ENCODE measurements at regions not wholly inside any gene's neighbourhood (a gene's known extent, or its start where the extent isn't known, plus 50 kb on each side); places are given as distances from the start of the nearest gene placed in this dataset.
"Not testable (repeated sequence)": the region's sequence is repeated elsewhere in the genome, so short reads cannot be mapped to it uniquely, and the experiment has no call there.

GRCh38 chr2:199216253-199216652, 241.5 kb downstream of the SATB2 start:
- no peak for DNase-seq

GRCh38 chr2:199207011-199207410, 250.7 kb downstream of the SATB2 start:
- DNase-seq, result no peak

DNA sequence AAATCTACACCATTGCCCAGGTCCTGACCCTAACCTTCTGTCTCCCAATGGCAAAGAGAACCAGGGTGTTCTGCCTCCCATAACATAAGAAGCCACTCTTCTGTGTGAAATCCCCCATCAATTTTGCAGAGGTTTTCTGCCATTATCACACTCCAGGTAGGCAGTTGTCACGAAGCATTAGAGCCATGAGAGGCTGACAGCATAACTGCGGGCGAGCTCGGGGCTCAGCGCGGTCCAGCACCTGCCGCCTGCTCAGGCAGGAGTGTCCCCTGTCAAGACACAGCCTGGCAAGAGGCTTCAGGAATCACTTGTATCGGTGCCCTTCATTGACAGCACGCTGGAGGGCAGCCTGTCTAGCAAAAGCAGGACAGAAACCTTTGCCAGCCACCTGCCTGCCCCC, 251.2 kb downstream of the SATB2 start:
- DNase-seq, result no peak

GRCh38 chr2:199202964-199203363, 254.8 kb downstream of the SATB2 start:
- DNase-seq, result no peak

DNA sequence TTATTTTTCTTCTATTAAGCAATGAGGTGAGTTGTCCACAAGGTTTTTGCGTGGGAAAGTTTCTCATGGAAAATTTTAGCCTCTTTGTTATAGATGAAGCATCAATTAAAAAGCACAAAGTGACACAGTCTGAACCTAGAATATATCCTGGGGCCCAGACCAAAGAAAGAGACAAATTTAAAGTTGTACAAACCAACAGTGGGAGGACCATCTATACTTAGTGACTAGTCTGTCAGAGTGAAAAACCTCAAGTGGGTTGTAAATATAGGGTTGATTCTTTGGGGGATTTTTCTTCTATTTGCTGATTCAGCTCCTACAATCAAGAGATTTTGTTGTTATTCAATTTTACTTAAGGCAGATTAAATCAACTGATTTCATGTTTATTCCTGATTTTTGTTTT, 256.2 kb downstream of the SATB2 start:
- DNase-seq, result no peak

DNA sequence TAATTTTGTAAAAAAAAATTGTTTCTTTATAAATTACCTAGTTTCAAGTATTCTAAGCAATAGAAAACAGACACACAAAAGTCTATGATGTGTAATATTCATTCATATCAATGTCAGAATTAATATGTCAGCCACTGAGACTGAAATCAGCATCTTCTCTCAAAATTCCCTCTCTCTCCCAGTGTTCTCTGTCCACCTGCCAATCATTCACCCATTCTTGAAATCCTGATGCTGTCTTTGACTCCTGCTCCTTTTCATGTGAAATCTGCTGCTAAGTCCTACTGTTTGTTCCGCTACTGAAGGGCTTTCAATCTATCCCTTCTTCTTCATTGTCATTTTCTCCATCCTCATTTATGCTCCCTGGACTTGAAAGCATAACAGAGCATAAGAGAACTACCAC, 257.9 kb downstream of the SATB2 start:
- DNase-seq, result no peak

DNA sequence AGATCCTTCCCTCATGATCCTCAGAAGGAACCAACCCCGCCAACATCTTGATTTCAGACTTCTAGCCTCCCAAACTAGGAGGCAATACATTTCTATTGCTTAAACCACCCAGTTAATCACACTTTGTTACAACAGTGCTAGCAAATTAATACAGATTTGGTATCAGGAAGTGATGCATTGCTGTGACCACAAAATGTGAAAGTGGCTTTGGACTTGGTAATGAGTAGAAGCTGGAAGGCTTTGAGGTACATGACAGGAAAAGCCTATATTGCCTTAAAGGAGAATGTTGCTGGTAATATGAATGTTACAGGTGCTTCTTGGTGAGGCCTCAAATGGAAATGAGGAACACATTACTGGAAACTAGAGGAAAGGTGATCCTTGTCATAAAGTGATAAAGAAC, 260.3 kb downstream of the SATB2 start:
- DNase-seq, result no peak

DNA sequence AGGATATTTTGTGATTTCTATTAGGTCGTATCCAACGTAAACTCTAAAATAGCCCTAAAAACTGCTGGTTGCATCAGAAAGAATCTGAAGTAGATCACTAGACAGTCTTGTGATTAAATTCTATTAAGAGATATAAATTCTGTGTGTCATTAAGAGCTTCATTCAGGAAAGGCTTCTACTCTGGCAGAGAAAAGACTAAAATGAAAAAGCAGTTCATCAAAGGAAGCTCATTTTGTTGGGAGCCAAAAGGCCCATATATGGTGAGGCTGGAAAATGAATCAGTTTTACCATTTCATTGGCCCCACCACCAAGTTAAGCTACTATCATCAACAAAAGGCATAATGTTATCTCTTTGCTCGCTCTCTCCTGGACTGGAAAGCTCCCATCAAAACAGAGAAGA, 261.1 kb downstream of the SATB2 start:
- DNase-seq, result no peak

DNA sequence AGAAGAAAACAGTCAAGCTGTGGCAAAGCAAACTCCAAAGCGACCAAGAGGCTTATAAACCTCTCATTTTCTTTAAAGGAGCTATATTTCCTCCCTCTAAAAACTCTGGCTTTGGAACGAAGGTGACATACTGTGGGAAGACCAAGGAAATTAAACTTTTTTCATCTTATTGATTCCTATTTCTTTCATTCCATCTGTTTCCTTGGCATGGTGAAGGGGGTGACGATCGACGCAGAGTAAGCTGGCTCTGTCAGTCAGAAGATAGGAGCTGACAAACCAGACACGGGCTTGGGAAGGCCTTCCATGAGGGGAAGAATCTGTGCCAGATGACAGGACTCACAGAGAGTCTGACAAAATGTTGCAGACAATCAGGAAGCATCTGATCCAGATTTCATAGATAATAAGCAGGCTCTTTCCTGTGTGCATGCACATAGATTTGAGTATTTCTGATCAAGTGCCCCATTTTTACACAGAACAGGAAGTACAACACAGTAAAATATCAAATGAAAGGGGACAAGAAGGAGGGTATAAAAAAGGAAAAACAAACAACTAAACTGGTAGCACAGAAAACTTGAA, 261.7 kb downstream of the SATB2 start:
- DNase-seq, result no peak

DNA sequence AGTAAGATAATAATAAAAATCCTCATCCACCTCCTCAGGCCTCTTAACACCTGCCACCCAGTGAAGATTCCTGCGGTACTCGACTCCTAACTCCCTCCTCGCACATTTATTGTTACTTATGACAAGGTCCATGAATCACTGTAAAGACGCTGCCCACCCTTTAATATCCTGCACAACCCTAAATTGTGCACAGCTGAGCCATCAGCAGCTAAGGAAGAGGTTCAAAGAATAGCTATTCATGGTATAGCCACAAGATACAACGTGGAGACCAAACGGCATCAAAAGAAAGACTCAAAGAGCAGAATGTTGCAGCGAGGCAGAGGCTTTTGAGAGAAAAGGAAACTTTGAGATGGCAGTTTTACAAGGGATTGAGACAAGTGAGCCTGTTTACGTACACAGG, 266.3 kb downstream of the SATB2 start:
- no peak for DNase-seq

GRCh38 chr2:199189229-199189628, 268.5 kb downstream of the SATB2 start:
- no peak for DNase-seq

- DNase-seq, result no peak
Observed at GRCh38 chr2:199186301-199186751, 271.4 kb downstream of the SATB2 start.

GRCh38 chr2:199185174-199185573, 272.6 kb downstream of the SATB2 start:
- DNase-seq, result not testable (repeated sequence)

DNA sequence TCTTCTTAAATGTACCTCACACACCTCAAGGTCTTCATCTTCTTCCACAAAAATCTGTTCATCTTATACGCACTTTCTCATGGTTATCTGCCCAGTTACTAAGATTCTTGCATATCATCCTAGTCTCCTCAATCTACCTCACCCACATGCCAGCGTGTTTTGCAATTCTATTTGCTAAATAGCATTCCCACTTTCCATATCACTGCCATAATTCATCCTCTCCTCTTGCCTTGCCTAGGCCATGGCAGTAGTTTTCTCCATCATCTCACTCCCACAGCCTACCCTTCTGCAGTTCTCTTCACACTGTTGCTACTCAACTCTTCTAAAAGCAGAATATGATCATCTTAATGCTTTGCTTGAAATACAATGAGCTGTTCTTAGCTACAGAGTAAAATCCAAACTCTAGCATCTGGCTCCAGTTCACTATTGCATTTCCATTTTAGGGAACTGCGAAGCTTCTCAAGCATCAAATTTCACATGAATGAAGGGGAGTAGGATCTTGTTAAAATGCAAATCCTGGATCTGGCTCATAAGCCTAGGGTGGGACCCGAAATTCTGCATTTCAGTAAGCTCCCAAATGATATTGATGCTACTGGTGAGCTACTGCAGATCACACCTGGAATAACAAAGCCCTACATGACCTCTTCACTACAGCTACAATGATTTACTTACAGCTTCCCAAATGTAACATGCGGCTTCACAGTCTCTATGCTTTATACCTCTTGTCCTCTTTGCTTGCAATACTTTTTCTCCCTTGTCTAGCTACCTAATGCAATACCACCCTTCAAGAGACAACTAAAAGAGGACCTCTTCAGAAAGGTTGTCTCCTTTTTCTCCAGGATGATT, 293.9 kb downstream of the SATB2 start:
- DNase-seq, result no peak

- no peak for DNase-seq
Observed at GRCh38 chr2:199160677-199161465, 296.9 kb downstream of the SATB2 start.

GRCh38 chr2:199160081-199160480, 297.7 kb downstream of the SATB2 start:
- no peak for DNase-seq

- no peak for DNase-seq
Observed at GRCh38 chr2:199148076-199148845, 309.5 kb downstream of the SATB2 start.

GRCh38 chr2:199147216-199147615, 310.5 kb downstream of the SATB2 start:
- DNase-seq, result no peak

GRCh38 chr2:199144546-199144945, 313.2 kb downstream of the SATB2 start:
- DNase-seq, result no peak

DNA sequence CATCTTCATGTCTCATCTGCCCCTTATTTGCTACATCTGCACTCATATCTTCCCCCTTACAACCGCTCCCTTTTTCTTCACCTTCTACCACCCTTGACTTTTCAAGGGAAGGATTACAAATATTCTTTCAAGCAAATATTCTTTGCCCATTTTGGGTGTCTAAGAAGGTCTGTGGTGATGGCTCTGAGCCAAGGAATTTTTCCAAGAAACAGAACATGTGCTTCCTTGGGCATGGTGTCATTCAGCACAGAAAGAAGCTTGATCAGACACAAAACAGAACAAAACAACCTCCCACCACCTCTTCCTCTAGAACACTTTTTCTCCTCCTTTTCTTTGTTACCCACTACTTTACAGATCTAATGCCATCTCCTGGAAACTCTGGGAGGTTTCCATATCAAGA, 313.7 kb downstream of the SATB2 start:
- DNase-seq, result no peak

DNA sequence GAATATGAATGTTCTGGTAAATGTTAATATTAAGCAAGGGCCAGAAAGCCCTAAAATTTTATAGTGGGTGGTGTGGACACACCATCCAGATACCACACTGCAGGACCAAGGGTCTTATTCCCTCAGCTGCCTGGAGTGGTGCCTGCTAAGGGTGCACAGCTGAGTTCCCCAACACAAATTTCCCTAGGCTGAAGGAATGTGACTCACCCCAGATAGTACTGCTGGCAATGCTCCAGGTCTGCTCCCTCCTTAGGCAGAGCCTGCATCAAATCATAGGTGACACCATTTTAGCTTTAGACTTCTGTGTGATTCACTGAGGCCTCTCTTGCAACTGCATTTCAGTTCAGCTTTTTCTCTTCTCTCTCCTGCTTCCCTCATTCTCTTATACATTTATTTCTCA, 321.1 kb downstream of the SATB2 start:
- no peak for DNase-seq

DNA sequence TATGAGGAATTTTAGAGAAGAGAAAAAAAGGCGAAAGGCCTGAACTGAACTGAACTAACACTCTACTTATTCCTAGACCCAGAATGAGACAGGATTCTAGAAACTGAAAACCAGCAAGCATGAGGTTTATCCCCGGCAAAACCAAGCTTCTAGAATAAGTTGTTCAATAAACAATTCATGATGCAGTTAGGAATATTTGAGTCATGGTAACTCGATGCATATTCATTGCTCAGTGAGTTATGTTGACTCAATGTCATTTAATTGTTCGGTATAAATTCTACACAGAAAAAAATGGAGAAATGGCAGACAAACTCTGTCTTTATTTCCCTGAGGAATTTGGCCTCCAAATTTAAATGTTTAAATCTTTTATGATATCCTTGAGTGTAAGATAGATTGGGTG, 321.5 kb downstream of the SATB2 start:
- no peak for DNase-seq

- DNase-seq, result no peak
Observed at GRCh38 chr2:199131876-199132275, 325.9 kb downstream of the SATB2 start.
